NCI-H460 (cell line): ENCODE measurements at regions not wholly inside any gene's neighbourhood (a gene's known extent, or its start where the extent isn't known, plus 50 kb on each side); places are given as distances from the start of the nearest gene placed in this dataset.
"Not testable (repeated sequence)": the region's sequence is repeated elsewhere in the genome, so short reads cannot be mapped to it uniquely, and the experiment has no call there.

ENCODE experiments used
- DNase-seq: peaks from one replicate; pipeline ENCODE4 v3.0.0-alpha.2; 2016; ENCODE audit warnings: low read depth; ENCODE audit errors: extremely low read depth

DNA sequence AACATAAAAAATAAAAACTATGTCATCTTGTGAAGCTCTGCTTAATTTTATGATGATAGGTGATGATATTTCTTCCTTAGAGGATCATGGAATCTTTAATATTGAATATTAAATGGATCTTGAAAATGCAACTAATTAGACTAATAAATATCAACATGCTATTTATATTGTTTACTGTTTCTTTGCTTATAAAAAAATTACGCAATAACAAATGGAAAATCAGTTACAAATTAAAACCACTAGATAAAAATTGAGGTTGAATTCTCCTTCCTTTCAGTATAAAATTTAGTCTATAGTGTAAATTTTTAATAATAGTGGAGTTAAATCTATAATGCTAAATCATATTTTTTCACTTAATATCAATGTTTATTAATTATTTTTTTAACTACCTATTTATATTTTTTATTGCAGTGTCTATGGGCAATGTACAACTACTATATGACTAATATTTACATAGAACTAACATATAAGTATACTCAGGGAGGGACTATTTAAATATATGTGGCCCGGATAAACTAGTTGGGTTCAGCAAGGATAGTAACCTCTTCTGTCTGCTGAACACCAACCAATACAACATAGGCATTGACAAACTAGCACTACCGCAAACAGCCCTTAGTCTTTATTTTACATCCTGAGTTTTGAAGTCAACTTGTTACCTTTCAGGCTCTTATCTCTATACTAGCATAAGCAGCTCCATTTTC lies 628.0 kb downstream of the EFNB2 start:
- no peak for DNase-seq

GRCh38 chr13:105906746-105907145 lies 628.7 kb downstream of the EFNB2 start:
- no peak for DNase-seq

DNA sequence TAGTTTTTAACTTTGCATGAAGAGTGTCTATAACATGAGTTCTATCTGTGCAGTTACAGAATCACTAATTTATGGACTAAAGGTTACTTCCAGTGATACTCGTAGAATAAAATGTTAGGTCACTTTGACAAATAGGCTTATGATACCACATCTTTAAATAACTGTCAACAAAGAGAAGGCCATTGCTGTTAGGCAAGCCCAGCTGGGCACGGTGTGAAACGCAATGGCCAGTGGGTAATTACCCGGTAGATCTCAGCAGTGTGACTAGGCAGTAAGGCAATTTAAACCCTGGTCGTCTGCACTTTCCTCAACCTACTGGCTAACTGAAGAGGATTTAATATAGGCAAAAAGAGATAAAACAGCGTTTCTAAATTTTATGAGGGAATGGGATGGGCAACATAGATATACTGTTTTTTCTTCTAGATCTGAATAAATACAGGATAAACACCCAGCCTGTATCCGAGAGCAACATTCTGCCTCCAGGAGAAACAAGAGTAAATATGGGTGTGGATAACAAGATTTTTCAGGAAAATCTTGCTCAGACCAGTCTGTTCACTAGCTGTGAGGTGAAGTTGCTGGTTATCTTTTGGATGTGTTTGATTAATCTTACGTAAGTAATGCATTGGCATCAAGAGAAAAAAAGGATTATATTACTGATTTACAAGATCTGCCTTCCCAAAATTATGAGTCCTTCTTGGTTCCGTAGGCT lies 631.3 kb downstream of the EFNB2 start:
- no peak for DNase-seq

- no peak for DNase-seq
These were observed 633.1 kb downstream of the EFNB2 start for GRCh38 chr13:105902396-105902795.

- DNase-seq, result no peak
These were observed 637.9 kb downstream of the EFNB2 start for GRCh38 chr13:105897575-105897974.

GRCh38 chr13:105894697-105895096 lies 640.8 kb downstream of the EFNB2 start:
- DNase-seq, result no peak

GRCh38 chr13:105890509-105890908 lies 645.0 kb downstream of the EFNB2 start:
- DNase-seq, result no peak

DNA sequence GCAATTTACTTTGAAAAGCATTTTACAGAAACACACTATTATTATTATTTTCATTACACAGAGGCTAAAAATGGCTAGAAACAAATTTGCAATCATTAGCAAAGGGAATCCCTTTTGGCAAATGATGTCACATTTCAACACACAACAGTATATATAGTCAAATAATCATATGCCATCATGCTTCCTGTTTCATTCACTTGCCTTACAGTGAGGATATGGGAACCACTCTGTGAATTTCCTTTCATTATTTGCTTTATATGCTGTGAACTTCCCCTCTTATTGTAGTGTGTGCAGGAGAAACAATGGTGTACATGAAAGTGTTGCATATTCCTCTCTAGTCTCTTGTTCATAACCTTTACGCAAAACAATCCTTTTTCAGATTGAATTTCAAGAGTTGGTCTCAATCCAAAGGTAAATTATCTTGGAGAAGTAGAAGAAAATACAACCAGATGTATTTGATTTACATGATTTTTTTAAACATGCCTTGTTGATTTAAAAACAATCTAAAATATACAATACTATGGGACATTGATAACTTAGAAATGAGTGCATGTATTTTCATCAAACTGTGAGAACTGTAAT lies 657.3 kb downstream of the EFNB2 start:
- no peak for DNase-seq

DNA sequence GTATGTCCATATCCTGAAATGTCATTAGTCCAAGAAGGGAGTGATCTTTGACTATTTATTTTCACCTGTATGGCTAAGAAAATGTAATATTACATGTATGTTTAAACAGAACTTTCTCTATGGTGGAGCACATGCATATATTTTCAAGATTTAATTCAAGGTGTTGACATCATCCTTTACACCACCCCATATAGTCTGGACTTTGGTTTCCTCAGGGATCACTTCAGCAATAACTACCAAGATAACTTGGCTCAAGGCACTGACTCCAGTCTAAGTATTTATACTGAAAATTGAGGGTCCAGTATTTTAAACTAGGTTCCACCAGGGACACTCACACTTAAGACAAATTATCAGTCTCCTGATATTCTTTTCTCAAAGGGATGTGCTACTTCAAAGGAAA lies 660.6 kb downstream of the EFNB2 start:
- DNase-seq, result no peak

GRCh38 chr13:105871768-105872167 lies 663.7 kb downstream of the EFNB2 start:
- no peak for DNase-seq

GRCh38 chr13:105871326-105871725 lies 664.1 kb downstream of the EFNB2 start:
- no peak for DNase-seq

- no peak for DNase-seq
These were observed 672.1 kb downstream of the EFNB2 start for GRCh38 chr13:105863300-105863920.

DNA sequence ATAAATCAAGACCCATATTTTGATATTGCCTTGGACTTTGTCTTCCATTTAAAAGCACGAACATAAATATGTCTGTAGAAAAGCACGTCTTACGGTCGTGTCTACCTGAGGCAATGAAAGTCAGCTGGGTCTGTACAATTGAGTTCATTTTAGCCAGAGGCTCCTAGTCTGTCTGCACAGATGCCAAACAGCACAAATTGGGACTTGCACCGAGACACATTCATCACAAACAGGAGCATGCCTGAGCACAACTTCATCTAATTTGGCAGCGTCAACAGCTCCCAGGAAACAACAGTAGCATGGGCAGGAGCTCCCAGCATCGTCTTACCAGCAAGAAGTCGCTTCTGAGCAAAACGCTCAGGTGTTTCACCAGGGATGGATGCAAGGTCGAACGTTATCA lies 687.0 kb downstream of the EFNB2 start:
- DNase-seq, result no peak

GRCh38 chr13:105847527-105848291 lies 687.8 kb downstream of the EFNB2 start:
- no peak for DNase-seq

GRCh38 chr13:105846923-105847322 lies 688.5 kb downstream of the EFNB2 start:
- DNase-seq, result no peak

DNA sequence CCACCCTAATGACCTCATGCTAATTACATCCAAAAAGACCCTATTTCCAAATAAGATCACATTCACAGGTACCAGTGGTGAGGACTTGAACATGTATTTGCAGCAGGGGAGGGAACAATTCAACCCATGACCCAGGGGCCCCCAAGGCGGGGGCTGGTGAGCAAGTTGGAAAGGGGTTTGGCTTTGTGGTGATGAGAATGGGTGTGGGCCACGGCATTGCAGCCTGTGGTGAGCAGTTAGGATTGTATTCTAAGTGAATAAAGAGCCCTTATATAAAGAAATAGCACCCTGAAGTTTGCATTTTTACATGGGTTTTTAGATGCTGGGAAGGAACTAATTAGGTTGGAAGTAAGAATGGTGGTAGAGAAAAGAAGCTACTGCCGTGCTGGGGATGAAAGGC lies 694.2 kb downstream of the EFNB2 start:
- no peak for DNase-seq

- DNase-seq, result no peak
These were observed 697.2 kb downstream of the EFNB2 start for GRCh38 chr13:105838231-105838630.

GRCh38 chr13:105837295-105837694 lies 698.2 kb downstream of the EFNB2 start:
- not testable (repeated sequence) for DNase-seq

DNA sequence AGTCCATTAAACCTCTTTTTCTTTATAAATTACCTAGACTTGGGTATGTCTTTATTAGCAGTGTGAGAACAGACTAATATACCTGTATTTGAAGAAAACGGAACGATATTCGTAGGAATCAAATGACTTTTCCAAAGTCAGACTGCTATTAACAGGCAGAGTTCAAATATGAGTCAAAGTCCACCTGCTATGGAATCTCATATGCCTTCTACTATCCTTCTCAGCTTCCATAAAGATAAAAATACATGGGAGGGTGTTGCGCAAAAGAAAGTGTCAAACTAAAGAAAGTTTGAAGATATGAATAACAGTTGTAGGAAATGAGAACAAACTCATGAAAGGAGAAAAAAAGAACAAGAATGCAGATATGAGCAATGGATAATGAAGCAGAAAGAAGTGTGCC lies 704.6 kb downstream of the EFNB2 start:
- no peak for DNase-seq

DNA sequence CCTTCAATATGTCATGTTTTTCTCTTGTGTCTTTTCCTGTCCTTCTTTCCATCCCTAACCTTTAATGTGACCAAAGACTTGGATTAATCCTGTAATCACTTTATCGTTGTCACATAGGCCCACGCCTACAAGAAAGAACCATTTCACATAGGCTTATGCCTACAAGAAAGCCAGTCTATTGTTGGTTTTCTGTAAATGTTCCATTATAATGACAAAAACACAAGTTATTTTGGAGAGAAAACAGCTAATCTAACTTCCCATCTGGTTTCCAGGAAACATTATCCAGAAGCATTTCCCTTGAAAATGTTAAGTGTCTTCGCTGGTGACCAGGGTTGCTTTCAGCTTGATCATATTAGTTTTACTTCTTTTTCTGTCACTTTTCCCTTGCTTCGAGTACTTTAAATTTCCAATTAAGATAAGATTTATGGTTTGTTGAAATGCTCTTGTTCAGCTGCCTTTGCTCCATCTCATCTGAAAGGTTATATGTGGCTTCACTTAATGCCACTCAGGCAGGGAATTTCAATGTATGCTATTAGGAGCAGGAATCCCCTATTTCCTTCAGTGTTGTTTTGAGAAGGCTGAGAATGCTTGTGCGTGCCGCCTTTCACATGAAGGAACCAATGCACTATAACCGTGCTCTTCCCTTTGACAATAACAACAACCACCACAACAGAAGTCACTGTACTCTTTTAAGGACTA lies 708.2 kb downstream of the EFNB2 start:
- no peak for DNase-seq
